Right lobe of liver (tissue), 6 donors: ENCODE measurements at regions not wholly inside any gene's neighbourhood (a gene's known extent, or its start where the extent isn't known, plus 50 kb on each side); places are given as distances from the start of the nearest gene placed in this dataset.

ENCODE experiments used
- ATAC-seq, 4 donors: fragments of 200-7000 bp; cut with Tn5 transposase; one replicate each; pipeline ENCODE4 v1.9.1; 2020; ENCODE audit warnings: mild to moderate bottlenecking in 4 of 4, moderate library complexity in 4 of 4
- DNase-seq, 3 donors: peaks; one replicate each; pipeline ENCODE4 v3.0.0-alpha.2; 2020
- H3K27ac ChIP-seq, 3 donors: fragments of 200-600 bp; one replicate each; pipeline ENCODE4 v1.8.0; 2022
- H3K27me3 ChIP-seq, 2 donors: fragments of 200-600 bp; one replicate each; pipeline ENCODE4 v1.8.0; 2022
- H3K36me3 ChIP-seq, 4 donors: fragments of 200-600 bp; sonication (generic) in 1 of 4; one replicate each; pipeline versions ENCODE4 v1.5.1 to v1.8.0; 2017 to 2022; ENCODE audit warnings: control low read depth in 1 of 4
- H3K4me1 ChIP-seq, 4 donors: fragments of 200-600 bp; sonication (generic) in 1 of 4; one replicate each; pipeline versions ENCODE4 v1.5.1 to v1.8.0; 2017 to 2022; ENCODE audit warnings: control low read depth in 1 of 4
- H3K4me3 ChIP-seq, 3 donors: fragments of 200-600 bp; one replicate each; pipeline ENCODE4 v1.8.0; 2022
- H3K9me3 ChIP-seq, 4 donors: fragments of 200-600 bp; sonication (generic) in 1 of 4; one replicate each; pipeline versions ENCODE4 v1.5.1 to v1.8.0; 2017 to 2022; ENCODE audit warnings: control low read depth in 1 of 4
- POLR2A ChIP-seq: fragments of 450-650 bp; IDR thresholded peaks from one replicate; pipeline ENCODE4 v1.6.1; 2017; ENCODE audit warnings: antibody characterized with exemption, mild to moderate bottlenecking
- WGBS: methylation state at CpG from one replicate; pipeline ENCODE4 v1.1.6; 2018; ENCODE audit warnings: low coverage, low lambda C conversion rate; ENCODE audit not compliant: insufficient coverage; ENCODE audit errors: missing lambda C conversion rate; 5-methylcytosine and 5-hydroxymethylcytosine counted together
- intact Hi-C, 2 donors: fragments of 100-400 bp; cut with DNase I; formaldehyde crosslinking; loops; one replicate each; pipeline versions ENCODE4 v1.11.2 to v1.14.1; 2022
- TF ChIP-seq, protein P1 (sequence below), 4 donors: fragments of 200-600 bp in 3 of 4; fragments of 450-650 bp in 1 of 4; IDR thresholded peaks; one replicate each; pipeline versions ENCODE4 v1.5.1 to v1.8.0; 2016 to 2022; ENCODE audit warnings: antibody characterized with exemption in 4 of 4, mild to moderate bottlenecking in 2 of 4
- donor health status: DM: no; HTN: yes; CAD: no.
- donor health status: DM: no; HTN: no; CAD: no.
- donor health status: DM: no; HTN: no; CAD: no.
- donor health status: DM: no; HTN: yes; CAD: no.
- donor health status: DM: no; HTN: yes; CAD: no.

DNA sequence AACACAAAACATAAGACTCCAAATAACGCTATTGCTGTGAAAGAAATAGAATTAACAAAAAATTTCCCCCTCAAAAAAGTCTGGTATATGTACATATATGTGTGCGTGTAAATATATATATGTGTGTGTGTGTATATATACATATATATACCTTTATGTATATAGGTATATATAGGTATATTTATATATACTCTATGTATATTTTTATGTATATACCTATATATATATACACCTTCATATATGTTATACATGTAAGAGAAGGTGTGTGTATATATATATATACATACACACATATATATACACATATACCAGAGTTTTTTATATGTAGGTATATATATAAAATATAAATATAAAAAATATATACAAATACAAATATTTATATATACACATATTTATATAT, 199.2 kb downstream of the RAB38 start:
- Histone ChIP-seq H3K9me3 (no peaks in the 10 kb centered on the region), H3K4me1 (no peaks in the 10 kb centered on the region), H3K36me3 (no peaks in the 10 kb centered on the region), H3K27ac (no peak overlapping the region), H3K4me3 (no peak overlapping the region), H3K27me3 (no peaks in the 10 kb centered on the region)
- DNase-seq (no peak), ATAC-seq (no peak)
- TF ChIP-seq POLR2A = no peak
- TF ChIP-seq, protein P1, sequence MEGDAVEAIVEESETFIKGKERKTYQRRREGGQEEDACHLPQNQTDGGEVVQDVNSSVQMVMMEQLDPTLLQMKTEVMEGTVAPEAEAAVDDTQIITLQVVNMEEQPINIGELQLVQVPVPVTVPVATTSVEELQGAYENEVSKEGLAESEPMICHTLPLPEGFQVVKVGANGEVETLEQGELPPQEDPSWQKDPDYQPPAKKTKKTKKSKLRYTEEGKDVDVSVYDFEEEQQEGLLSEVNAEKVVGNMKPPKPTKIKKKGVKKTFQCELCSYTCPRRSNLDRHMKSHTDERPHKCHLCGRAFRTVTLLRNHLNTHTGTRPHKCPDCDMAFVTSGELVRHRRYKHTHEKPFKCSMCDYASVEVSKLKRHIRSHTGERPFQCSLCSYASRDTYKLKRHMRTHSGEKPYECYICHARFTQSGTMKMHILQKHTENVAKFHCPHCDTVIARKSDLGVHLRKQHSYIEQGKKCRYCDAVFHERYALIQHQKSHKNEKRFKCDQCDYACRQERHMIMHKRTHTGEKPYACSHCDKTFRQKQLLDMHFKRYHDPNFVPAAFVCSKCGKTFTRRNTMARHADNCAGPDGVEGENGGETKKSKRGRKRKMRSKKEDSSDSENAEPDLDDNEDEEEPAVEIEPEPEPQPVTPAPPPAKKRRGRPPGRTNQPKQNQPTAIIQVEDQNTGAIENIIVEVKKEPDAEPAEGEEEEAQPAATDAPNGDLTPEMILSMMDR (IDR thresholded peaks at IDR 0.05) = no peak
- intact Hi-C loops = no loop called here
- WGBS = 79% methylated on average over 2 of the region's 2 CpGs

DNA sequence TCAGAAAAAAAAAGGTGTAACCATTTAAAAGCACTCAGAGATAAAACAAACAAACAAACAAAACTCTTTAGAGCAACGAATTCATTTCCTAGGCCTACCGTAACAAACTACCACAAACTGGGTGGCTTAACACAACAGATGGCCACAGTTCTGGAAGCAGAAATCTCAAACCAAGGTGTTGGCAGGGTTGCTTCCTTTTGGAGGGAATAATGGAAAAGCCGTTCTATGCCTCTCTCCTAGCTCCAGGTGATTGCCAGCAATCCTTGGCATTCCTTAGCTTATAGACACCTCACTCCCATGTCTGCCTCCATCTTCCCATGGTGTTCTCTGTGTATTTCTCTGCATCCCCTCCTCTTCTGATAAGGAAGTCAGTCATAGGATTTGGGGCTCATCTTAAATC, 200.4 kb downstream of the RAB38 start:
- WGBS = 56% methylated on average over 3 of the region's 3 CpGs
- intact Hi-C loops = no loop called here
- TF ChIP-seq POLR2A = no peak
- TF ChIP-seq, protein P1 (IDR thresholded peaks at IDR 0.05) = no peak
- H3K36me3 ChIP-seq = no peaks in the 10 kb centered on the region
- H3K27me3 ChIP-seq = no peaks in the 10 kb centered on the region
- ATAC-seq = no peak
- no peaks in the 10 kb centered on the region for H3K9me3 ChIP-seq
- H3K27ac ChIP-seq = no peak overlapping the region
- H3K4me3 ChIP-seq = no peak overlapping the region
- DNase-seq = no peak
- no peaks in the 10 kb centered on the region for H3K4me1 ChIP-seq

DNA sequence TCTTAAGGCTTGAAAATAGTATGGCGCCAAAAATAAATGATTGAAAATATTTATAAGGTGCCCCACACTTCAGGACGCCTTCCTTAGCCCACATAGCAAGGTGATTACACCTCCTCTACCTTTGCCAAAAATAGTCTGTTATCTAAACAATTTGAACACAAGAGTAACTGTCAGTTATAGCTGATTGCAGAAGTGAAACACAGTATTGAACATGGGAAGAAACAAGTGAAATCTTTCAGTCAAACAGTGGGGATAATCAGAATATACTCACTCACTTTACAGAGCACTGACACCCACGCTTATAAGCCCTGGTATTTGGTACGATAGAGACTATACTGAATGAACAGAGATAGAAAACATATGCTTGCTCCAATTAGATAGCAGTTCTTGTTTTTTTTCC, 203.1 kb downstream of the RAB38 start:
- Histone ChIP-seq H3K4me3 (no peak overlapping the region), H3K27ac (no peak overlapping the region), H3K4me1 (no peaks in the 10 kb centered on the region), H3K36me3 (no peaks in the 10 kb centered on the region), H3K27me3 (no peaks in the 10 kb centered on the region), H3K9me3 (no peaks in the 10 kb centered on the region)
- ATAC-seq = no peak
- intact Hi-C loops = no loop called here
- 61% methylated on average over 4 of the region's 4 CpGs for WGBS
- no peak for DNase-seq
- TF ChIP-seq, protein P1 (IDR thresholded peaks at IDR 0.05) = no peak
- TF ChIP-seq POLR2A = no peak

DNA sequence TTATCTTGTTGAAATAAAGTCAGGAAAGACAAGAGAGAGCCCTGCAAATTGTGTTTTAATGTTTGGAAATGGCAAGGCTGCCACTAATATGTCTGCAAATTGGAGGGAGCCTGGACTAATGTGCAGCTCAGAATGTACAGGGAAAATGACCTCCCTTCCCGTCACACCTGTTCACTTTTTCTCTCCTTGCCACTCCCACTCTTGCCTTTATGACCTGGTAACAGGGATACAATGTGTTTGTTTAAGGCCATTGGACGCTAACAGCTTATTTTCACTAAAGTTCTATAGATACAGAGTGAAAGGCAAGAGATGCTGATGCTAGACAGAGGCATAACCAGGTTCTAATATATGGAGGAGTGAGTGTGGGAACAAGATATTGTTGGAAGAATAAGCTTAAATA, 203.9 kb downstream of the RAB38 start:
- TF ChIP-seq POLR2A = no peak
- TF ChIP-seq, protein P1 (IDR thresholded peaks at IDR 0.05) = no peak
- WGBS = 24% methylated on average over 2 of the region's 2 CpGs
- DNase-seq = no peak
- ATAC-seq = no peak
- Histone ChIP-seq H3K9me3 (no peaks in the 10 kb centered on the region), H3K27me3 (no peaks in the 10 kb centered on the region), H3K36me3 (no peaks in the 10 kb centered on the region), H3K27ac (no peak overlapping the region), H3K4me3 (no peak overlapping the region), H3K4me1 (no peaks in the 10 kb centered on the region)
- intact Hi-C loops = no loop called here

DNA sequence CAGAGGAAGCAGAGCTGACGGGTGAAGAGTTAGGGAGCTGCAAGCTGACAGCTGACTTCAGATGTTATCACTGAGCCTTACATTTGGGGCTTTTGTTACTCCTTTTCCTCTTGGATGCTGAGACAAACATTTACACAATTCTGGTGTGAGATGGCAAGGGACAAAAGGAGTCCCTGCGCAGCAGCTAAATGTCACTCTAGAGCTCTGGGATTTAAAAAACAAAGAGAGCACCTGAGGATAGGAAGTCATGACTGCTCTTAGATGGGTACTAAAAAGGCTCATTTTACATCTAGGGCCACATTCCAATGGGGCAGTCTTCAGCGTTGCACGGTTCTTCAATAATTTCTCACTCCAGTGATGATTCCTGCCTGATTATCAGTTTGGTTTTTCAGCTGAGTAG, 204.5 kb downstream of the RAB38 start:
- DNase-seq (no peak), ATAC-seq (no peak)
- TF ChIP-seq, protein P1 (IDR thresholded peaks at IDR 0.05) = no peak
- no peak for TF ChIP-seq POLR2A
- Histone ChIP-seq H3K36me3 (no peaks in the 10 kb centered on the region), H3K4me3 (no peak overlapping the region), H3K27ac (no peak overlapping the region), H3K9me3 (no peaks in the 10 kb centered on the region), H3K27me3 (no peaks in the 10 kb centered on the region), H3K4me1 (no peaks in the 10 kb centered on the region)
- 59% methylated on average over 3 of the region's 4 CpGs for WGBS
- intact Hi-C loops = no loop called here
